ENCODE measurements at regions not wholly inside any gene's neighbourhood (a gene's known extent, or its start where the extent isn't known, plus 50 kb on each side); places are given as distances from the start of the nearest gene placed in this dataset.
"Not testable (repeated sequence)": the region's sequence is repeated elsewhere in the genome, so short reads cannot be mapped to it uniquely, and the experiment has no call there.

DNA sequence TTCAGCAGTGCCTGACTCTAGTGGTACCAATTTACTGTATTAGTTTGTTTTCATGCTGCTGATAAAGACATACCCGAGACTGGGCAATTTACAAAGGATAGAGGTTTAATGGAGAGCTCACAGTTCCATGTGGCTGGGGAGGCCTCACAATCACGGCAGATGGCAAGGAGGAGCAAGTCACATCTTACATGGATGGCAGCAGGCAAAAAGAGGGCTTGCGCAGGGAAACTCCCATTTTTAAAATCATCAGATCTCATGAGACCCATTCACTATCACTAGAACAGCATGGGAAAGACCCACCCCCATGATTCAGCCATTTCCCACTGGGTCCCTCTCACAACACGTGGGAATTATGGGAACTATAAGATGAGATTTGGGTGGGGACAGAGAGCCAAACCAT is 243.7 kb upstream of the KLF3 start:
- DNase-seq (ENCODE audit: low spot score), result not testable (repeated sequence)

DNA sequence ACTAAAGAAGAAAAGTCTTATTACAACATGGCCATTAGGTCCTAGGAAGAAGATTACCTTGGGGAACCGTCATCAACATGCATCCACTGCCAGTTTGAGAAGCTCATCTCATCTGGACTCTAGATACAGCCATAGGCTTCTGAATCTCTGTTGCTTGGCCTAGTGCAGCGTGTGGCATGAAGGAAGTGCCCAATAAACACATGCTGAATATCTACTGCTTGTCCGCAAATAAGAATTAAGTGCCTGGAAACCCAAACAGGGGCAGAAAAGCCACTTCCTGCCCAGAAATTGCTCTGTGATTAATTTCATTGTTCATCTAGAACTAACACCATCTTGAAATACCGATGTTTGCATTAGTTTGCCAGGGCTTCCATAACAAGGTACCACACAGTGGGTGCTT is 241.1 kb upstream of the KLF3 start:
- no peak for DNase-seq (ENCODE audit: low spot score)

DNA sequence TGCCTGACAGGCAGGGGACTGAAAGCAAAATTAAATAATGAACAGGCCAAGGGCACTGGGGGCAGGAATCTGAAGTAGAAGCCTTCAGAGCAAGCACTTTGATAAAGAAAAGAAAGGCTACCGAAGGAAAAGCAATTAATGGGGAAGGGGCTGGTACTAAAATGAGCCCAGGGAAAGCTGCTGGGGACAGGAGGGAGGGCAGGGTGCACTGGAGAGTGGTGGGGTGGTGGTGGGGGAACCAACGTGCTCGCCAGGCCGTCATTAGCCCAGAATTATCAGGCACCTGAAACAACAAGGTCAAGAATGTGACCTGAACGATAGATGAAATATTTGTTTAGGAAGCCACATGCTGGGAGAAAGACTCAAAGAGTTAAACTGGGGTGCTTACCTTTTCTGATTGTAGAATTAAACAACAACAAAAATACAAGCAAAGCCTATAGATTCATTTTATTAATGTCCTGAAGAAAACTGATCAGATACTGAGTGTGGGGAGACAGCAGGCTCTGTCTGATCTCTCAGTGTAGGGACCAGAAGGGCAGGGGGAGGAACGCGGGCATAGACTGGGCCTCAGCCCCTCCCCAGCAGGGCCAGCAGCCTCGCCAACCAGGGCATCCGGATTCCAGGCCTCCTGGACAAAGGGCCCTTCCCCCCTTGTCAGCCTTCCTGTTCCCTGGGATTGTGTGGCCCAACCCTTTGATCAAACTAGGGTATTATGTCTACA is 239.7 kb upstream of the KLF3 start:
- no peak for DNase-seq (ENCODE audit: low spot score)

DNA sequence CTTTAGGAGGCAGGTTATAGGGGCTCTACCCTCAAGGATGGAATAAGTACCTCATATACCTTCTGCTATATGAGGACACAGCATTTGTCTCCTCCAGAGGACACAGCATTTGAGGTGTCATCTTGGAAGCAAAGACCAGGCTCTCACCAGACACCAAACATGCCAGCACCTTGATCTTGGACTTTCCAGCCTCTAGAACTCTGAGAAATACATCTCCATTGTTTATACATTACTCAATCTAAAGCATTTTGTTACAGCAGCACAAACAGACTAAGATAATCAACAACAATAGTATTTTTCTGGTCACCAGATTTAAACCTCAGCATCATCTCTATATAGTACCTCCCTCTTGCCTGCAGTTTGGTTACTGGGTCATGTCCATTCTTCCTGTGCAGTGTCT is 237.5 kb upstream of the KLF3 start:
- no peak for DNase-seq (ENCODE audit: low spot score)

DNA sequence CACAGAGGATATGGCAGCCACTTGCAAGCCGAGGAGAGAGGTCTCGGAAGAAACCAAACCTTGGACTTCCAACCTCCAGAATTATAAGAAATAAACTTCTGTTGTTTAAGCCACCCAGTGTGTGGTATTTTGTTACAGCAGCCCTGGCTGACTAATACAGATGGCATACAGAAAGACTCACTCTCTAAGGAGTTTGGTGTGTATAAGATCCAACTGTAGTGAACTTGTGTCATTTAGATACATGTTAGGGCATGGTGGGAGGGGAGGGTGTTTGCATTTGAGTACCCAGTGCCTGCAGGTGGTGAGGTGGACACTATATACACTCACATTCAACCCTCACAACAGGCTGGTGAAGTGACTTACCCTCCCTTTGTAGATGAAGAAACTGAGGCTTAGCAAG is 233.2 kb upstream of the KLF3 start:
- no peak for DNase-seq (ENCODE audit: low spot score)

DNA sequence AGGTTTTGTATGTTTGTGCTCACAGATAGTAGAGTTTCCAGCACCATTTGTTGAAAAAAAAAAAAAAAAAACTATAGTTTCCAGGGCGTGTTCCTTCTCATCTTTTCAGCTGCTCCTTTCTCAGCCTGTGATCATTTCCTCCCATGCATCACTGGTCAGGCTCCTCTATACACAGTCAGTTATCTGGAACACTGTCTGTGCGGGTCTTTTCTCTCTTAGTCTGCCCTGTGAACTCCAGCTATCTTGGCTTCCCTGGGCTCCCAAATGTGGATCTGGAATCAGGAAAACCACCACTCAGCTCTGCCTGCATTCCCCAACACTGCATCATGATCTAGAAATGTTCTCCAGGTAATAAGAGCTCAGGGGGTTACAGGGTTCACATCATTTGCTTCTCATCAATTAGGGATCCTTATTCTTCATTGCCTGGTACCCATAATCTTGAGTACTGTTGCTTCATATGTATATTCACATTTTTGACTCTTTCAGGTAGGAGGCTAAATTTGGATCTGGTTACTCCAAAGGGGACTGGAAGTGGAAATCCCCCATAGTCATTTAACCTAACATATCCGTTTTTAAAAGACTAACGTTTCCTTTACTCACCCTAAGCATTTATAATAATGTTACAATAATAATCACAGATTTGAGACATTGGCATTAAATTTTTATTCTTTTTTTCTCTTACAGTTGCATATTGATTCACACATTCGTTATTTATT is 221.8 kb upstream of the KLF3 start:
- DNase-seq (ENCODE audit: low spot score), result no peak

DNA sequence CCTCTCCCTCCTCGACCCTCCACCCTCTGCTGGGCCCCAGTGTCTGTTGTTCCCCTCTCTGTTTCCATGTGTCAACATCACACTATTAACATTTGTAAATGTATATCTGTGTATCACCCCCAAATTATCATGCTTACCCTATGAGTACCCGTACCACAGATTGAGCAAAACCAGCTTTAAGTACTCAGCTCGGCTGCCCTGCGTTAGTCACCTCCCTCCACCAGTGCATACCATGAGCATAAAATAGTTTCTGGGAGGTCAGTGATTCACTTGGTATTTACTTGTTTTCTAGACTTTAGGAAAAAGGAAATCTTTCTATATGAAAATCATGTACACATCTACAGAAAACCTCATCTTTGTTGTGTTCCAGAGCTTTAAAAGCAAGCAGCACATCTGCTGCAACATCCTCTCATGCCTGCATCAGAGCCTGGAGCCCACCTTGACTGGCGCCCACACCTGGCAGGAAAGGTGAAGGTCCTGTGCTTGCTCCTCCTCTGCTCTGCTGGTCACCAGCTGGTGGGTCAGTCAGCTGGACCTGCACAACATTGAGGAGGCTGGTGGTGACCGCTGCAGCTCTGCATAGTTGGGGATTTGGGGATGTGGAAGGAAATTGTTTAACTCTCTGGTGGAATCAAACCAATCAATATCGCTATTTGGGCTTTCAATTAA is 214.4 kb upstream of the KLF3 start:
- DNase-seq (ENCODE audit: low spot score), result no peak

DNA sequence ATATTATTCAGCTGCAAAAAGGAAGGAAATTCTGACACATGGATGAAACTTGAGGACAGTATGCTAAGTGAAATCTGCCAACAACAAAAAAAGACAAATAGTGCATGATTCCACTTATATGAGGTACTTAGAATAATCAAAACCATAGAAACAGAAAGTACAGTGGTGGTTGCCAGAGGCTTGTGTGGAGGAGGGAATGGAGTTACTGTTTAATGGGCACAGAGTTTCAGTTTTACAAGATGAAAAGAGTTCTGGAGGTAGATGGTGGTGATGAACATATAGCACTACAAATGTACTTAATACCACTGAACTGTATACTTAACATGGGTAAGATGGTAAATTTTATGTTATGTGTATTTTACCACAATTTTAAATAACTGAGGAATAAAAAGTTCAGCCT is 212.0 kb upstream of the KLF3 start:
- no peak for DNase-seq (ENCODE audit: low spot score)

DNA sequence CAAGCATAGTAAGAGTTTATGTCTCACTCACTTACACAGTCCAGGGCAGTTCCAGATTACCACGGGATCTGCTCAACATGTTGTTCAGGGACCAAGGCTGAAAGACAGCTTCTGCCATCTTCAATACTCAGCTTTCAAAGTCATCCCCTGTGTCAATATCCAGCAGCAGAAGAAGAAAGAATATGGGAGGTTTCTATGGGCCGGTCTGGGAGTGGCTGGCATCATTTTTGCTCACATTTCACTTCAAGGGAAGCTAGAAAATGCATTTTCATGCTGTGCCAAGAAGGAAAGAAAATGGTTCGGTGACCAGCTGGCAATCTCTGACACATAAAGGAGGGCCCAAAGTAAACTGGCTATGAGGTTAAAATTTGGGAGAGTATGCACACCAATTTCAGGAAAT is 211.5 kb upstream of the KLF3 start:
- DNase-seq (ENCODE audit: low spot score), result no peak

DNA sequence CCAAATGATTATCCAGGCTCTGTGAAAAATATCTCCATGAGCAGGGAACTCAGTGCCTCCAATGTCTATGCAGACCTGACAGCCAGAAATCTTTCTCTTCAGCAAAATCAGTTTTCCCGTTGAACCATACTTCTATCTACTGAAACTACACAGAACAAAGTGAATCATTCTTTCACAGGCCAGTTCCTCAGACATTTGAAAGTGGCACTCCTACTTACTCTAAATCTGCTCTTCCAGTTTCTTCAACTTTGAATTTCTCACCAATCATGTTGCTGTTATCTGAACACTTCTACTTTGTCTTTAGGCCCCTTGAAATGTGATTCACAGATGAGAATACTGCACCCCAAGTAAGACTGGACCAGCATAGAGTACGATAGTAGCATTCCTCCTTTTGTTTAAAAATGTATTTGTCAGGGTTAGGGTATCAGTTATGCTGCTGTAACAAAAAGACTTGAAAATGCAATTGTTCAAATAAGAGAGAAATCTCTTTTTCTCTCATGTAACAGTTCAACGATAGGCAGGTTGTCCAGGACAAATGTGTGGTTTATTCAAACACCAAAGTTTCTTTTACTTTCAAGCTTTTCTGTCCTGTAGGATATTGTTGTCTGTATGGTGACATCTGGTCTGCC is 210.6 kb upstream of the KLF3 start:
- no peak for DNase-seq (ENCODE audit: low spot score)

DNA sequence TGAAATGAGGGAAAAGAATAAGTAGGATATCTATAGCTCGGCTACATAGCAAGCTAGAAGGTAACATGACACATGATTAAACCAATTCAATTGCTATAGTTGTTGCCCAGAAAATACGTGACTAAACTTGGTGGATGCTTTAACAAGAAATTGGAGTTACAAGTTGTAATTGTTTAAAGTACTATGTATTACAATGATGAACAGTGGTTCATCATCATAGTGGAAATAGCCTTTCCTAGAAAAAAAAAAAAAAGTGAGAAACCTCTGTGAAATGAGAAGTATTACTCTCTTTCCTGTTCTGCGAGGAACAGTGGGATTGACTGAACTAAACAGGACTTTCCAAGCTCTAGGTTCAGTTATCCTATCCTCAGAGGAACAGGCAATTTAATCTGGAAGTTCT is 209.7 kb upstream of the KLF3 start:
- no peak for DNase-seq (ENCODE audit: low spot score)

DNA sequence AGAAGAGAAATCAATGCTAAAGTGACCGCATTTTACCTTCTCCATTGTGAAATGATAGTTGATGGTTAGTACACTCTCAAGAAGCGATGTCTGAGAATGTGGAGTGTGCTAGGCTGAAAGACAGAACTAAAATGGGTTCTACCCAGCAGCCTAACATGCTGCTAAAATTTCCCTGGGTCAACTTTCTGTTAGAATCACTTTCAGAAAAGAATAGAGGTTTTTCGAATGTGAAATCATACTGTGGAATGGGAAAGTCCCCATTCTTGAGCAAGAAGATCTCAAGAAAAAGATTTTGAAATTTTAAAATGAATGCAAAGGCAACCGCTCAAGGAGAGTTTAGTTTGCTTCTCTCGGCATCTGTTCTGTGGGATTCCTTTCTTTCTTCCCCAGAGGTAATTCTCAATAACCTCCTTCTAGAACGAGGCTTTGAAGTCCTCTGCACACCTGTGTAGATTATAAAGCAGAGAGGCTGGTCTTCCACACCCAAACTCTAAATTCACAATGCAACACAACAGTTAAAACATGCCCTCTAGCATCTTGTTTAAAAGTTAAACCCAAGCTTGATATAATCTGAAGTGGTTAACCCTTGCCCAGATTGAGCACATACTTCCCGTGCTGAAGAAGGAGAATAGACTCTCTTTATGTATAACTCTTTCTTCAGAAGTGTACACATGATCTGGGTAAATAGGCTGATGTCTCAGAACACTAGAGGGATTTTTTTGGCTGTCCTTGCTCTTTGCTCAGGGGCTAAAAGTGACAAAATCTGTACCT is 208.7 kb upstream of the KLF3 start:
- no peak for DNase-seq (ENCODE audit: low spot score)

DNA sequence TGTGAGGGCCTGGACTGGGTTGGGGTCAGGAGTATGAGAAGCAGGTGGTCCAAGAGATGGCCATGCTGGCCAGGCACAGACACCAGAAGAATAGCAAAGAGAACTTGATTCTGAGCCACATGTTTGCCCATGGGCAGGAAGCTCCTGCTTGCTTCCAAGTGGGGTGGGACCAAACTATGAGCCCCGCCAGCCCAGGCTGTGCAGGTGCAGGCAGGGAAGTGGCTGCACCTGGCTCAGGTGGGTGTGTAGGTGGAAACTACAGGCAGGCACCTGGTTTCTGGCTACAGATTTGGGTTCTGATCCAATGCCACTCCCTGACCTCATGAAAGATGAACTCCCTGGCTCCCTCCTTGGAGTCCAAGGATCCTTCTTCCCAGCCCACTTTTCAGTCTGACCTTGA is 207.9 kb upstream of the KLF3 start:
- no peak for DNase-seq (ENCODE audit: low spot score)

DNA sequence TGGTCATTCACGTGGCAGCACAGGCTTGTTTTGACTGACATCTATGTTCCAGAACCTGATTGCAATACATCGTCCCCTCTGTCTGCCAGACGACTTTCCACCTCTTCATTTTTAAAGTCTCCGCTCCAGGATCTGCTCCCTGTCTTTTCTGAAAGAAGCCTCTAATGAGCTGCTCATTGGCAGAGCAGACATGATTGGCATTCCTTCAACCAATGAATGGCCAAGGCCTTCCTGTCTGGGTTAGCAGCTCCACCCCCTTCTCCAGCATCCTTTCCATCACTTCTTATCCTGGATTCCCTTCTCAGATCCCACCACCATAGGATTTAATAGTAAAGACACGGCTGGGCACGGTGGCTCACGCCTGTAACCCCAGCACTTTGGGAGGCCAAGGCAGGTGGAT is 202.7 kb upstream of the KLF3 start:
- no peak for DNase-seq (ENCODE audit: low spot score)

DNA sequence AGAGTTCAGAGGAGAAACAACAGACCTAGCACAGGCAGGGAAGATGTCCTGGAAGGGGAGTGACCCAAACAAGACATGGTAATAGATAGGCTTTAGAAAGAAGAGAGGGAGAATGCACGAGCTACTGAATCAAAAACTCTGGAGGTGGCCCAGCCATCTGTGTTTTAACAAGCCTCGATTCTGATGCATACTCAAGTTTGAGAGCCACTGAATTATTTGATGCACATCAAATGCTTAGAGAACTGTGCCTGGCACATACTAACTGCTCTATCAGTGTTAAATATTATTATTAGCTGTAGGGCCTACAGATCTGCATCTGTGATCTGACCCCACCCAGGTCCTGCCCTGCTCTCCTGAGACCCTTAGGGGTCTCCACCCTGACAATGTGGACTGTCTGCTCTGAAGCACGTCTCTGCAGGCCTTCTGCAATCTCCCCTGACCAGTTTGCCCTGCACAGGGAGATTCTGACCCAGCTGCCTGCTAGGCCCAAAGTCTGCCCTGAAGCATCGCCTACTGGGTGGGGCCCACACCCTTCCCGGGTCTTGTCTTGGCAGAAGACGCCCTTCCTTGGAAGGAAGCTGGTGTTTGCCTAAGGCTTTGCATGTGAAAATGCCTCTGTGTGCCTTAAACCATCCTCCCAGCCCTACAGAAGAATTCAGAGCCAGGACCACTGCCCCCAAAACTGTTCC is 201.5 kb upstream of the KLF3 start:
- DNase-seq (ENCODE audit: low spot score), result no peak

DNA sequence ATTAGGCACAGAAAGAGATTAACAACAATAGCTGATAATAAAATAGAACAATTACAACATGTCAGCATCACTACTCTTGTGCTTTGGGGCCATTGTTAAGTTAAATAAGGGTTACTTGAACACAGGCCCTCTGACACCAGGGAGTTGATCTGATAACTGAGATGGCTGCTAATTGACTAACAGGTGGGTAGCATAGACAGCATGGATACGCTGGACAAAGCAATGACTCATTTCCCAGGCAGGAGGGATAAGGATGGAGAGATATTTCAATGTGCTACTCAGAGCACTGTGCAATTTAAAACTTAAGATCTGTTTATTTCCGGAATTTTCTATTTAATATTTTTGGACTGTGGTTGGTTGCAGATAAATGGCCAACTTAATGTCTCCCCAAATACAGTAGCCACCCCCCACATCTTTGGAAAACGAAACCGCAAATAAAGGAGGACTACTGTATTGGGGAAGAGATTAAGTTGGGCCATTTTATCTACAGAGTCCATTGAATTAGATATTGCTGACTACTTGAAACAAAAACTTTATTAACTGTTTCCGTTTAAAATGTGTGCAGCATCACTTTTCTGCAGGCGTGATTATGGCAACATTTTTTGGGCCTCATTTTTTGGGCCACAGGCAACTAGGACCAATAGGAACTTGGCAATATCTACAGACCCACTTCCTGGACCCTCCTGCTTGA is 200.6 kb upstream of the KLF3 start:
- DNase-seq (ENCODE audit: low spot score), result no peak

DNA sequence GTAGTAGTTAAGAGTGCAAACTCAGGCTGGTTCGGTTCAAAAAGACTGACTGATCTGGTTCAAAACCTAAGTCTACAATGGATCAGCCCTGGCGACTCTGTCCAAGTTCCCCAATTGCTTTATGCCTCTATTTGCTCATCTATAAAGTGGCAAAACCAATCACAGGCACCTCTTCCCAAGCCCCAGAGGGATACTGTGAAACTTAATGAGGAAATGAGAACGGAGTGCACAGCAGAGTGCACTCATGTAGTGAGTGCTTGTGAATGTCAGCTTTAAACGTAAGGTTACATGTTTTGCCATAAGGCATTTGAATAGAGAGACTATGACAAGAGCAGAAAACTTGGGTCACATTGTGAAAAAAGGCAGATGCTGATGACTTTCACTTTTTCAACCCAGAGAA is 199.7 kb upstream of the KLF3 start:
- DNase-seq (ENCODE audit: low spot score), result no peak

DNA sequence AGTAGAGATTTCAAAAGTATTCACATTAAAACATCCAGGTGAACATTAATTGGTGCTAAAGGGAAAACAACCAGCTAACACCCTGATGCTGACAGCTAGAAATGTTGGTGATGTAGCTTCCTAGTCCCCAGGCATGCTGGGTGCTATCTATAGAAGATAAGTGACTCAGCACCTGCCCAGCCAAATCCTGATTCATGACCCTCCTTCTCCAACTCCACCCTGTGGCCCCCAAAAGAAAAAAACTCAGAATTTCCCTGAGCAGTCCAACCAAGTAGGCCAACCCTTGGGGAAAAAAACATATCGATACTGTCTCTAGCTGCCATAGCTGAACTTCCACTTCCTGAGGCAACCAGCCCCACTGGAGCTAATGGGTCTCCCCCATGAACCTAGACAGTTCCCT is 197.6 kb upstream of the KLF3 start:
- DNase-seq (ENCODE audit: low spot score), result no peak

DNA sequence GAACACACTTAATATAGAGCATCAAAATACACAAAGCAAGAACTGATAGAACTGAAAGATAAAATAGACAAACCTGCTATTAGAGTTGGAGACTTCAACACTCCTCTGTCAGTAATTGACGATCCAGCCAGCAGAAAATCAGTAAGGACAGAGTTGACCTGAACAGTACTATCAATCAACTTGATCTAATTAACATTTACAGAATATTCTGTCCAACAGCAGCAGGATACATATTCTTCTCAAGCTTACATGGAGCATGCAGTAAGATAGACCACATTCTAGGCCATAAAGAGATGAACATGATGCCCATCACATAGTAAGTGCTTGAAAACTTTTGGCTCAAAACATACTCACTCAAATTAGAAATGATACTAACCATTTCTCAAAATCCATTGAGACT is 196.7 kb upstream of the KLF3 start:
- DNase-seq (ENCODE audit: low spot score), result no peak

DNA sequence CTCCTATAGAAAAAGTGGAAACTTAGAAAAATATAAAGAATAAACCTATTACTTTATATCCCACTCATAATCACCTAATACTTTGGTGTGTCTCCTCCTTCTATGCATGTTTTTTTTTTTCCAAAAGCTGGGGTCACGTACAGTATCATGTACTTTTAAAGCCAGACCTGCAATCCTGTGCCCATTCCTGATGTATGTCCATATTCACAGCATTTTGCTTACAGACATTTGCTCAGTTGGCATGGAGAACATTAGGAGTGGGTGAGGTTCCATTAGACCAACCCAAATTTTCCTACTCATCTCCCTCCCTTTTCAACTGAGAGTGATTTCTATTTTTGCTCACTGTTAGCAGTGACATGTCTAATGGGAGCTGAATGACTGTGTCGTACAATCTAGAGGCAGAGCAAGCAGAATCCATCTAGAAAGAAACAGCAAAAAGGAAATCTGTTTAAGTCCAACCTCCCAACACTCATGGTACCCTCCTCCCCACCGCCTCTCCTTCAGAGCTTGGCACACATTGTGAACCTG is 195.6 kb upstream of the KLF3 start:
- no peak for DNase-seq (ENCODE audit: low spot score)

DNA sequence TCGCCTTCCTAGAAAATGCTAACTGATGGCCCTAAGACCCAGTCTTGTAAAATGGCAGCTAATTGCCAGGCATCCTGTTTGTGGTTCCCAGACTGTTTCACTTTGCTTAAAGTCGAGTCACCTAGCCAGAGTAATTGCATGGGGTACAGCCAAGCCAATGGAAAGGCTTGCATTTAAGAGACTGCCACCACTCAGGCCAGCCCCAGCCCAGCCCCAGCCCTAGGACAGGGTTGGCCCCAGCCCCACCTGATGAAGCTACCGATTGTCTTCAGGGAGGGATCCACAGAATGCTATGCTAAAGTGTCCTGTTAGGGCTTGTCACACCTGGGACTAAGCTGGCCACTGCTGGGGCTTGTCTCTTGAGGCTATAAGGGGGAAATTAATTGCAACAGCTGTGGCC is 194.6 kb upstream of the KLF3 start:
- DNase-seq (ENCODE audit: low spot score), result no peak

Data from pons (tissue), 1 donor.